ENCODE measurements at regions not wholly inside any gene's neighbourhood (a gene's known extent, or its start where the extent isn't known, plus 50 kb on each side); places are given as distances from the start of the nearest gene placed in this dataset.

DNA sequence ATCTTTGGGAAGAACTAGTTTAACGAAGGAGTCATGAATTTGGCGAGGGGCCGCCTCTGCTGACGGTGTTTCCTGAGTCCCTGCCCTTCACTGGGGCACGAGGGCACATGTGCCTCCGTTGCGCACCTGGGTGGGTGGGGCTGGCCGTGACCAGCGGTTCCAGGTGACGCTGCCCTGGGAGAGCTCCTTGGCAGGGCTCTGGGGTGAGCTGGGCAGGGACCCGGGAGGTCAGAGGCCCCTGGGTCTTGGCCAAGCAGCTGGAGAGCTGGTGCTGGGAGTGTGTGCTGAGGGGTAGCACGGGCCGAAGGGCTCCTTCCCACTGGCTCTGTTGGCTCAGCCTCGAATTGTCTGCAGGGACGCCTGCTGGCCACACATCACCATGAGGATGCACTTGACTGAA lies 104.6 kb downstream of the RTP5 start:
- WGBS, 2 donors, result 84% methylated on average over 8 to 11 of the region's 15 CpGs
- H3K27me3 ChIP-seq, result no peaks in the 10 kb centered on the region
- peaks cover 0 to 6% (median 0%) of the 10 kb centered on the region in 4 donors for H3K9me3 ChIP-seq
- no peak overlapping the region for H3K27ac ChIP-seq
- H3K4me1 ChIP-seq, result no peaks in the 10 kb centered on the region
- TF ChIP-seq EP300 (IDR thresholded peaks at IDR 0.05), result no peak
- TF ChIP-seq POLR2A (IDR thresholded peaks at IDR 0.05), result no peak
- TF ChIP-seq, protein P1, sequence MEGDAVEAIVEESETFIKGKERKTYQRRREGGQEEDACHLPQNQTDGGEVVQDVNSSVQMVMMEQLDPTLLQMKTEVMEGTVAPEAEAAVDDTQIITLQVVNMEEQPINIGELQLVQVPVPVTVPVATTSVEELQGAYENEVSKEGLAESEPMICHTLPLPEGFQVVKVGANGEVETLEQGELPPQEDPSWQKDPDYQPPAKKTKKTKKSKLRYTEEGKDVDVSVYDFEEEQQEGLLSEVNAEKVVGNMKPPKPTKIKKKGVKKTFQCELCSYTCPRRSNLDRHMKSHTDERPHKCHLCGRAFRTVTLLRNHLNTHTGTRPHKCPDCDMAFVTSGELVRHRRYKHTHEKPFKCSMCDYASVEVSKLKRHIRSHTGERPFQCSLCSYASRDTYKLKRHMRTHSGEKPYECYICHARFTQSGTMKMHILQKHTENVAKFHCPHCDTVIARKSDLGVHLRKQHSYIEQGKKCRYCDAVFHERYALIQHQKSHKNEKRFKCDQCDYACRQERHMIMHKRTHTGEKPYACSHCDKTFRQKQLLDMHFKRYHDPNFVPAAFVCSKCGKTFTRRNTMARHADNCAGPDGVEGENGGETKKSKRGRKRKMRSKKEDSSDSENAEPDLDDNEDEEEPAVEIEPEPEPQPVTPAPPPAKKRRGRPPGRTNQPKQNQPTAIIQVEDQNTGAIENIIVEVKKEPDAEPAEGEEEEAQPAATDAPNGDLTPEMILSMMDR (IDR thresholded peaks at IDR 0.05), result no peak
- H3K36me3 ChIP-seq, result peaks cover 0 to 24% (median 0%) of the 10 kb centered on the region in 3 donors
- no peak for DNase-seq (ENCODE audit: low spot score in 2 of 2)
- no peak overlapping the region for H3K4me3 ChIP-seq

DNA sequence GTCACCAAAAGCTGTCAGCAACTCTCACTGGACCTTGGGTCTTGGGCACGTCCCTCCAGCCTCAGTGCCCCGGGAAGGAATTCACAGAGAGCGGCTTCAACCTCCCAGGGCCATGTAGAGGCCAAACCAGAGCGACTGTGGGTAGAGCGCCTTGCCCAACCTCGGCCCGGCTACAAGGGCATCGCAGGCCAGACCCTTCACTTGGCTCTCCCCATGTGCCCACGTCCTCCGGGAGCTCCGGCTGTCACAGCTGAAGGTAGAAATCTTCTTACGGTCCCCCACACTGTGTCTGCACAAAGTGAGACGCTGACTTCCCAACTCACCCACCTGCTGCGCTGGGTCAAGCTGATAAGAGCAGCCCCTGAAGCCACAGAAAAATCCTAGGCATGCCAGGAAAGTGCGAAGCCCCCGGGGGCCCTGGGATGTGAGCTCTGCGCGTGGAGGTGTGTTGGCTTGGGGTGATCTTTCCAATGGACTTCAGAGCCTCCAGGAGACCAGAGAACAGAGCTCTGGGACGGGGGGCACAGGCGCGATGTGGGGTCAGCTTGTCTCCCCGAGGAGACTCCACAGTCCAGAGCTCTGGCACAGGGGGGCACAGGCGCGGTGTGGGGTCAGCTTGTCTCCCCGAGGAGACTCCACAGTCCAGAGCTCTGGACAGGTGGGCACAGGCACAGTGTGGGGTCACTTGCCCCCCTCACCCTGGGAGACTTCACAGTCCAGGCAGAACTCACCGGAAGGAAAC lies 105.5 kb downstream of the RTP5 start:
- no peak overlapping the region for H3K27ac ChIP-seq
- no peak for TF ChIP-seq EP300 (IDR thresholded peaks at IDR 0.05)
- TF ChIP-seq, protein P1 (IDR thresholded peaks at IDR 0.05), result no peak
- no peak for TF ChIP-seq POLR2A (IDR thresholded peaks at IDR 0.05)
- H3K4me3 ChIP-seq, result no peak overlapping the region
- no peaks in the 10 kb centered on the region for H3K4me1 ChIP-seq
- no peaks in the 10 kb centered on the region for H3K27me3 ChIP-seq
- H3K9me3 ChIP-seq, result peaks cover 0 to 6% (median 0%) of the 10 kb centered on the region in 4 donors
- DNase-seq (ENCODE audit: low spot score in 2 of 2), result no peak
- 93% methylated on average over 23 to 24 of the region's 26 CpGs for WGBS, 2 donors
- peaks cover 0 to 24% (median 0%) of the 10 kb centered on the region in 3 donors for H3K36me3 ChIP-seq

GRCh38 chr2:241975593-241976284 lies 106.2 kb downstream of the RTP5 start:
- Histone ChIP-seq H3K27ac (no peak overlapping the region), H3K36me3 (peaks cover 0 to 24% (median 0%) of the 10 kb centered on the region in 3 donors), H3K4me1 (no peaks in the 10 kb centered on the region), H3K27me3 (no peaks in the 10 kb centered on the region), H3K9me3 (peaks cover 0 to 6% (median 0%) of the 10 kb centered on the region in 4 donors), H3K4me3 (no peak overlapping the region)
- 56 to 70% methylated on average over 9 of the region's 9 CpGs for WGBS, 2 donors
- TF ChIP-seq, protein P1 (IDR thresholded peaks at IDR 0.05), result no peak
- TF ChIP-seq EP300 (IDR thresholded peaks at IDR 0.05) (no peak), POLR2A (IDR thresholded peaks at IDR 0.05) (no peak)
- no peak for DNase-seq (ENCODE audit: low spot score in 2 of 2)

GRCh38 chr2:241976296-241976695 lies 106.8 kb downstream of the RTP5 start:
- H3K4me1 ChIP-seq, result no peaks in the 10 kb centered on the region
- peaks cover 0 to 19% (median 0%) of the 10 kb centered on the region in 3 donors for H3K36me3 ChIP-seq
- no peaks in the 10 kb centered on the region for H3K27me3 ChIP-seq
- H3K9me3 ChIP-seq, result peaks cover 0 to 6% (median 0%) of the 10 kb centered on the region in 4 donors
- TF ChIP-seq, protein P1 (IDR thresholded peaks at IDR 0.05), result no peak
- no peak for TF ChIP-seq POLR2A (IDR thresholded peaks at IDR 0.05)
- no peak for TF ChIP-seq EP300 (IDR thresholded peaks at IDR 0.05)
- no peak for DNase-seq (ENCODE audit: low spot score in 2 of 2)
- H3K27ac ChIP-seq, result no peak overlapping the region
- WGBS, 2 donors, result 85 to 89% methylated on average over 12 of the region's 12 CpGs
- no peak overlapping the region for H3K4me3 ChIP-seq
